Spleen (tissue), 7 donors: ENCODE measurements at regions not wholly inside any gene's neighbourhood (a gene's known extent, or its start where the extent isn't known, plus 50 kb on each side); places are given as distances from the start of the nearest gene placed in this dataset.

Source experiments
- CTCF ChIP-seq, 11 experiments: fragments of 200-600 bp in 7 of 11; fragments of 450-650 bp in 4 of 11; sonication (generic) in 4 of 11; IDR thresholded peaks in 8 of 11; conservative IDR thresholded peaks in 3 of 11; 1 replicate in 7 of 11; 2 replicates in 4 of 11; pipeline versions ENCODE4 v1.4.0 to v1.8.0; 2016 to 2021; ENCODE audit warnings: antibody characterized with exemption in 11 of 11, inconsistent platforms in 4 of 11, mild to moderate bottlenecking in 1 of 11
- POLR2A ChIP-seq, 3 donors: fragments of 450-650 bp; IDR thresholded peaks; one replicate each; pipeline ENCODE4 v1.5.1; 2017; ENCODE audit warnings: antibody characterized with exemption in 3 of 3, mild to moderate bottlenecking in 1 of 3
- POLR2AphosphoS5 ChIP-seq, 3 donors: sonication (generic); formaldehyde crosslinking; IDR thresholded peaks; one replicate each; pipeline ENCODE4 v1.5.1; 2017; ENCODE audit warnings: antibody characterized with exemption in 3 of 3
- donor health status: DM: no; HTN: no; CAD: no; lungs with moderate emphysema.
- donor health status: DM: no; HTN: no; CAD: no.
- donor health status: DM: no; HTN: no; CAD: no.

- TF ChIP-seq CTCF (IDR thresholded peaks at IDR 0.05 in 8 of 11, conservative IDR thresholded peaks at IDR 0.05 in 3 of 11), result no peak
- no peak for TF ChIP-seq POLR2AphosphoS5 (IDR thresholded peaks at IDR 0.05)
- TF ChIP-seq POLR2A (IDR thresholded peaks at IDR 0.05), result no peak
Measured at GRCh38 chr1:234990874-234991801, 137.5 kb downstream of the TOMM20 start.
